NCI-H1417 treated with DMSO at 0.1 percent for 48 hours (cell line): ENCODE measurements at regions not wholly inside any gene's neighbourhood (a gene's known extent, or its start where the extent isn't known, plus 50 kb on each side); places are given as distances from the start of the nearest gene placed in this dataset.

Experiments
- DNase-seq: peaks from one replicate; lab custom pipeline; 2025; lab: John Stamatoyannopoulos, UW

- DNase-seq: no peak
Observed at GRCh38 chr15:31473385-31474058, 146.9 kb downstream of the KLF13 start.

GRCh38 chr15:31474059-31474868 is 147.6 kb downstream of the KLF13 start:
- DNase-seq: no peak

DNA sequence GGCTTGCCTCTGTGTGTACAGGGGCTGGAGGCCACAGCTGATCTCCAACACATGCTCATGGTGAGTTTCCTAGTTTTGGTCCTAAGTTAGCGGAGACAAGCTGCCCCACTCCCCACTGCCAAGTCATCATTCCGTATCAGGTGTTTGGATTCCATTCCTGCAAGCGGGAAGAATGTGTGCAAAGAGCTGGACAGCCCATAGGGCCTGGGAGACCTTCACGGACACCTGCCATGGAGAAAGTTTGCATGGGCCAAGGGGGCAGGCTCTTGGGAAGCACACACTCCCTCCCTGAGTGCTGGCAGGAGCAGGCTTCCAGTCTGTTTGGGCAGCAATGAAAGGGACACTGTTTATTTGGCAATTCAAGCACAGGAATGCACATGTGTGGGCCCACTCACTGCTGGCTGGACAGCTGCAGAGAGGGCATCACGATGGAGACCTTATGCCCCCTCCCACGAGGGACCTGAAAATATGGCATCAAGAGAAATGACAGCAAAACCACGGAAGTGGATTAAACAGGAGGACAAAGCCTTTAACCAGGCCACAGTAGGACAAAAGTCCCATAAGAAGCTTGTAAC is 149.7 kb downstream of the KLF13 start:
- no peak for DNase-seq

DNA sequence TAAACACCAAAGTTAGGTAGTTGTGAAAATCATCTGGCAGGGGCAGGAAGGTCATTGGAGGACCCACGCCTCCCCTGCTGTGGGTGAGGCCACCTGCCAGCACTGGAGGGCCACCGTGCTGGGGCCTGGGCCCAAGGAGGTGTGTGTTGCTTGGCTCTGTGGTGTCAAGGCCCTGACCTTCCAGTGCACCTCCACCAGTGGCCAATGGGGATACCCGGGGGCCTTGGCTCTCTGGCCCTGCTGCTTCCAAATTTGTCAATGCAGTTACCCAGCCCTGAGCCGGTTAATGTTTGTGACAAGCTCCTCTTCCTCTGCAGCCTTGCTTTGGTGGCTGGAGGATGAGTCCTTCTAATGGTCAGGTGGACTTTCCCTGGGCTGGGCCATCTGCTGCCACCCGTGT is 150.2 kb downstream of the KLF13 start:
- DNase-seq: no peak

GRCh38 chr15:31477301-31477700 is 150.7 kb downstream of the KLF13 start:
- DNase-seq: no peak

DNA sequence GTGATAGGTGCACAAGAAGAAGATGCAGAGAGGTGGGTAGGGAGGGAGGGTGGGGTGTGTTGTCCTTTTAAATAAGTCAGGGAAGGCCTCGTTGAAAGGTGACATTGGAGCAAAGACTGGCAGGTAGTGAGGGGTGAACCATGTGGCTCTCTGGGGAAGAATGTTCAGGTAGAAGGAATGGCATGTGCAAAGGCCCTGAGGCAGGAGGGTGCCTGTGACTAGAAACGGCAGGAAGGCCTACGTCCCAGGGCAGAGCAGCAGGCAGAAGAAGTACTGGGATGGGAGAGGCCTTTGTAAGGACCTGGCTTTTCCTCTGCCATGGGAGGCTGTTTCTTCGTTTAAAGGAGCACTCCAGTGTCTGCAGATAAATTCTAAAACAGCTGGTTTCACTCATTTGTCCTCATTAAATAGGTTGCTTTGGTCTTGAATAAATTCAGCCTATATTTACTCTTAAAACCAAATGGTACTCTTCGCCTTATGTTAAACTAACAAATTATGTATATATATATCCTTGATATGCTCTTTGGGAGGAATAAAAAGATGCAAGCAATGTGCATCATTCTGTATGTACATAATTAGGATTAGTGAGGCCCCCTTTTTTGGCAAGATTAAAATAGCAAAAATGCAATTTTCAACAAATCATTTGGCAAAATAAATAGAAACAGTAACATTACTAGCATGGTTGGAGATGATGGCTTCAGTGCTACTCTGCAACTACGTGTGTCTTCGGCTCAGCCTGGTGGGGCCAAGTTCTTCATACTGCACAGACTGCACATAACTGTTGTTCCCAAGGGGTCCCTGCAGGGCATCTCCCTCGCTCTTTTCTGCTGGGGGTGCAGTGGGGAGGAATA is 151.4 kb downstream of the KLF13 start:
- no peak for DNase-seq

DNA sequence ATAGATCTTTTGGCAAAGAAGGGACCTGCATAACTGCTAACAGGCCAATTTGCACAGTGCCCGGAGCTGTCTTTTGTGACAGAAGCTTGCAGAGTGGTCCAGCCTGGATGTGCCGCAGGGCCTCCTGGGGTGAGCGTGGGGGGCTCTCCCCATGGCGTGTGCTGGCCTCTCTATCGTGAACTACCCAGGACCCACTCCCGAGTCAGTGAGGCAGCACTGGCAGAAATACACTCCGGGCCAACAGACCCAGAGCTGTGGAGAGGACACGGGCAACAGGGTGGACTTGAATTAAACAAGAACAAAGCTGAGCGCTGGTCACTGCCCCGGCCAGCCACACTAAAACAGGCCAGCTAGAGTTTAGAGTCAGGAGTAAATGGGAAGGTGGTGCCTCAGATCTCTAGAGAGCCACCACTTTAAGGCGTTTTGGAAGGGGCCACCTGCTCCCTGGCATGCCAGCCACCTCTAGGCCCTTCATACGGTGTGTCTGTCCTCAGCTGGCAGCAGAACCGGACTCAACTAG is 152.1 kb downstream of the KLF13 start:
- no peak for DNase-seq

DNA sequence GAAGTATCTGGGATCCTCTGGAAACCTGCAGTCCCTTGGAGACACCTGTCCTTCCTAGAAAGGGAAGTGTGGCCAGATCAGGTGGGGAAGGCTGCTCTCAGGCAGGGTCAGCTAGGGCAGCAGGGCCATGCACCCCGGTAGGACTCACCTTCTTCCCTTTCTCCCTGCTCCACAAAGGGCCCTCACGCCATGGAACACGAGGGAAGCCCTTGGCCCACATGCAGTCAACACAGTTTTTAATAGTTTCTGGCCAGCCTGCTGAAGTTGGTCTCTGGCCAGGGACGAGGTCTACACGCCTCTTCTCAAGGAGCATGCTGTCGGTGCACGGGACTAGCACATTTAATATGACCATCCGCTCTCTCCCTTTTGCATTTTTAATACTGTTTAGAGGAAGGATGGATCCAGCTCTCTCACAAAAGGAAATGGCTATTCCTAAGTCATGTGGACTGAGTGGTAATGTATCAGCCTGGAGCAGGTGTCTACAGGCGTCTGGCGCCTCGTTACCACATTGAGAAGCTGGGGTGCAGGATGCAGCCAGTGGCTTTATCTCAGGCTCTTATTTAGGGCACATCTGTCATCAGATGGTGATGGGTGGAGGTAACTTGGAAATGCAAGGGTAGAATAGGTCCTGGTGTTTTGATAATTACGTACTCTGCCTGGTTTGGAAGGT is 153.9 kb downstream of the KLF13 start:
- no peak for DNase-seq

GRCh38 chr15:31481142-31481541 is 154.5 kb downstream of the KLF13 start:
- no peak for DNase-seq

GRCh38 chr15:31482122-31482922 is 155.7 kb downstream of the KLF13 start:
- DNase-seq: no peak

GRCh38 chr15:31483053-31483985 is 156.7 kb downstream of the KLF13 start:
- DNase-seq: no peak

DNA sequence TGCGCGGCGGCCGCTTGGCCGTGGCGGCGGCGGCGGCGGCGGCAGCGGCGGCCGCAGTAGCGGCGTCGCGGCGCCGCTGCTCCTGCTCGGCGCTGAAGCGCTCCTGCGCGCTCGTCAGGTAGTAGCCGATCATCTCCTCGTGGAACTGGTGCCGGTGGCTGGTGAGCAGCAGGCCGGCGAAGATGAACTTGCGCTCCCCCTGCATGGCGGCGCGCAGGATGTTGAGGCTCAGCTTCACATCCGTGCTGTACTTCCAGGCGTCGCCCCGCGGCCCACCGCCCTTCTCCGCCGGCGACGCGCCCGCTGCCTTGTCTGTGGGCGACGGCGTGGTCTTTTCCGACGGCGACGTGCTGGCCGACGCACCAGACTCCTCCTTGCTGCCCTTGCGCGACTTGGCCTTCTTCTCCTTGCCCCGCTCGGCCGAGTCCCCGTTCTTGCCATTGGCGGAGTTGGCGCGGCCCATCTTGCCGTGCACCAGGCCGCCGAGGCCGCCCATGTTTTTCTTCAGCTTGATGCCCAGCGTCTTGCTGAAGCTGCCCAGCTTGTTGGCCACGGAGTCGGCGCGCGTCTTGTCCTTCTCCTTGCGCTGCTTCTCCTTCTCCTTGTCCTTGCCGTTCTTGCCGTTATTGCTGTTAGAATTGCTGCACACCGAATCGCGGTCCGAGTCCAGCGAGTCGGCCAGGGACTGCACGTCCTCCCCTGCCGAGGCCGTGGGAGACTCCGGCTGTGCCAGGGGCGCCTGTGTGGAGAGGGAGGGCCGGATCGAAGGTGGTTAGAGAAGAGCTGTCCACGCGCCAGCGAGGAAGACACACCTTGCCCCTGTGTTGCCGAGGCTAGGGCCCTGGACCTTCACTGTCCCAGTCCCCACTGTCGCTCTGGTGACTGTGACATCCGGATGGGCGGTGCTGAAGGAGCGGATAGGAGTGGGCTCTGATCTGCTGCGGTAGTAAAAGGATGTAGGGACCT is 157.6 kb downstream of the KLF13 start:
- no peak for DNase-seq

GRCh38 chr15:31484986-31485385 is 158.4 kb downstream of the KLF13 start:
- DNase-seq: no peak

- no peak for DNase-seq
Observed at GRCh38 chr15:31485431-31485830, 158.8 kb downstream of the KLF13 start.

- DNase-seq: no peak
Observed at GRCh38 chr15:31485911-31486461, 159.4 kb downstream of the KLF13 start.

DNA sequence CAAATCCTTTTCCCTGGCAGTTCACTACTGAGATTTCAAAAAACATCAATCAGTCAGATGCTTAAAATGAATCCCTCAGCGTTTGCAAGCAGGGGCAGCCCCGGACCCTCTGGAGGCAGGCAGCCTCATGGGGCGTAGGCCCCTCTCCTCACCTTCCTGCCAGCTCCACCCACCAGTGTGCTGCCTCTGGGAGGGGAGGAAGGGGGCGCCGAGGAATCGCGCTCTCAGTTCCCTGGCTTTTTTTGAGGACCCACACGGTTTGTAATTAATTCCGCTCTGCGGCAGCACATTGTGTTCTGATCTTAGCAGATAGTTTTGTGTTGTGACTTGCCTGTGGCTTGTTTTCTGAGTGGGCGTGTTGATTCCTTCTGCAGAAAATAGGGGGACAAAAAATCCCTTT is 159.9 kb downstream of the KLF13 start:
- no peak for DNase-seq

DNA sequence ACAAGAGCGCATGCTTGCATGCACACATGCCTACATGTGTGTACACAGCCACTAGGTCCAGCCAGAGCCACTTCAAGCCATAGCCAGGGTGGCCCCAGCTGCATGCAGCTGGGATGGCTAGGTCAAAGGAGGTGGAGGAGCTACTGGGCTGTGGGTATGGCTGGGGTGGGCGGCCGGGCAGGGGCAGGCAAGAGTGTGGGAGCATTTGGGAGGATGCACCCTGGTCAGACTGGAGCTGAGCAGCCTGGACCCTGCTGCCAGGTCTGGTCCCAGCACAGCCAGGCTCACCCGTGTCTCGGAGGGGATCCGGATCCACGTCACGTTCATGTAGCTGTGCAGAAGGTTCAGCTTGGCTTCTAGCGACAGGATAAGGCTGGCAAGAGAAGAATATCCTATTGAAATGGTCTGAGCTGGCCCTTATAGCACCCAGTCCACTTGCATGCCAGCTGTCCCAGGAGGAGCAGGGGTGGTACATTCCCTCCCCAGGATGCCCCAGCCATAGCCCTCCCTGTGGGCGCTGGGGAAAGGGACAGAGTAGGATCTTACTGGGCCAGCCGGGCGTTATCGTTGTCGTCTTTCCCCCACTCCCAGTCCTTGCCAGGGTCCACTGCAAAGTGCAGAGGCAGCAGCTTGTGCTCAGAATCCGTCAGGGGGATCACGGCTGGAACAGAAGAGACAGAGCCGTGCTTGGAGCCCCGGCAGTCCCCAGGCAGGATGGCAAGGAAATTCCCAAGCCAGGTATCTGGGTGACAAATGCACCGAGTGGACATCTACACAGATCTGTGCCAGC is 160.5 kb downstream of the KLF13 start:
- no peak for DNase-seq
